Smooth muscle cell (in vitro differentiated cells): ENCODE measurements at regions not wholly inside any gene's neighbourhood (a gene's known extent, or its start where the extent isn't known, plus 50 kb on each side); places are given as distances from the start of the nearest gene placed in this dataset.
A peak's percentile ranks its signal among the peaks of the same experiment; 100 is the strongest.

Source experiments
- DNase-seq: peaks from one replicate; lab custom pipeline; 2025; ENCODE audit not compliant: unreplicated experiment; lab: John Stamatoyannopoulos, UW
- H2AFZ ChIP-seq: fragments of 200-600 bp; sonication (generic); 2 replicates; pipeline ENCODE4 v1.6.0; 2016; ENCODE audit warnings: antibody characterized with exemption, low read depth, mild to moderate bottlenecking
- H3F3A ChIP-seq: fragments of 200-600 bp; sonication (generic); 2 replicates; pipeline ENCODE4 v1.6.0; 2017; ENCODE audit warnings: antibody characterized with exemption, low read depth
- H3K27ac ChIP-seq: fragments of 200-600 bp; sonication (generic); 2 replicates; pipeline ENCODE4 v1.5.1; 2016; ENCODE audit warnings: low read depth, mild to moderate bottlenecking
- H3K27me3 ChIP-seq: fragments of 200-600 bp; sonication (generic); 2 replicates; pipeline ENCODE4 v1.6.1; 2016; ENCODE audit warnings: low read depth, mild to moderate bottlenecking
- H3K36me3 ChIP-seq: fragments of 200-600 bp; sonication (generic); 2 replicates; pipeline ENCODE4 v1.5.1; 2016; ENCODE audit warnings: low read depth
- H3K4me1 ChIP-seq: fragments of 200-600 bp; sonication (generic); 2 replicates; pipeline ENCODE4 v1.5.1; 2016; ENCODE audit warnings: low read depth
- H3K4me2 ChIP-seq: fragments of 200-600 bp; sonication (generic); 2 replicates; pipeline ENCODE4 v1.6.0; 2016; ENCODE audit warnings: mild to moderate bottlenecking
- H3K4me3 ChIP-seq: fragments of 200-600 bp; sonication (generic); 2 replicates; pipeline ENCODE4 v1.5.1; 2016; ENCODE audit warnings: mild to moderate bottlenecking
- H3K79me2 ChIP-seq: fragments of 200-600 bp; sonication (generic); 2 replicates; pipeline ENCODE4 v1.6.0; 2016; ENCODE audit warnings: low read depth, mild to moderate bottlenecking
- H3K9ac ChIP-seq: fragments of 200-600 bp; sonication (generic); 2 replicates; pipeline ENCODE4 v1.6.0; 2016; ENCODE audit warnings: low read depth
- H3K9me3 ChIP-seq: fragments of 200-600 bp; sonication (generic); replicated peaks from 2 replicates; pipeline ENCODE4 v1.5.1; 2016; ENCODE audit warnings: low read depth
- H4K20me1 ChIP-seq: fragments of 200-600 bp; sonication (generic); 2 replicates; pipeline ENCODE4 v1.6.0; 2016; ENCODE audit warnings: low read depth
- CTCF ChIP-seq: fragments of 200-600 bp; sonication (generic); IDR thresholded peaks from 2 replicates; pipeline ENCODE4 v1.5.1; 2017; ENCODE audit warnings: borderline replicate concordance, mild to moderate bottlenecking, antibody characterized with exemption; ENCODE audit not compliant: insufficient read depth, poor library complexity, severe bottlenecking
- WGBS: methylation state at CpG from one replicate; pipeline ENCODE4 v1.1.7; 2016; ENCODE audit warnings: low lambda C conversion rate; 5-methylcytosine and 5-hydroxymethylcytosine counted together

- Histone ChIP-seq H3K4me2 (peak overlapping the region; percentile 50), H3K27me3 (no peaks in the 10 kb centered on the region), H3K9ac (peak overlapping the region; percentile 33), H3K79me2 (no peaks in the 10 kb centered on the region), H3F3A (peaks cover 9% of the 10 kb centered on the region), H2AFZ (peak overlapping the region; percentile 9), H3K4me1 (peaks cover 7% of the 10 kb centered on the region), H3K36me3 (no peaks in the 10 kb centered on the region), H3K27ac (peak overlapping the region; percentile 85), H3K9me3 (no peaks in the 10 kb centered on the region), H4K20me1 (no peaks in the 10 kb centered on the region), H3K4me3 (no peak overlapping the region)
- TF ChIP-seq CTCF, result no peak
- 38% methylated on average over 6 of the region's 6 CpGs for WGBS
- DNase-seq, result no peak
Measured at GRCh38 chr14:103199124-103199523, 75.9 kb downstream of the TNFAIP2 start.

GRCh38 chr14:103201801-103202200, 78.5 kb downstream of the TNFAIP2 start:
- Histone ChIP-seq H3K27ac (no peak overlapping the region), H3K27me3 (no peaks in the 10 kb centered on the region), H3K4me3 (no peak overlapping the region), H3K4me2 (no peak overlapping the region), H4K20me1 (no peaks in the 10 kb centered on the region), H3K4me1 (peaks cover 7% of the 10 kb centered on the region), H2AFZ (no peak overlapping the region), H3K79me2 (peaks cover 4% of the 10 kb centered on the region), H3K9ac (no peak overlapping the region), H3K9me3 (no peaks in the 10 kb centered on the region), H3F3A (peaks cover 16% of the 10 kb centered on the region), H3K36me3 (no peaks in the 10 kb centered on the region)
- no peak for DNase-seq
- TF ChIP-seq CTCF, result no peak
- WGBS, result 75% methylated on average over 6 of the region's 6 CpGs

GRCh38 chr14:103204852-103205540, 81.7 kb downstream of the TNFAIP2 start:
- peak overlapping the region; percentile 26 for H3K9ac ChIP-seq
- no peaks in the 10 kb centered on the region for H3K36me3 ChIP-seq
- TF ChIP-seq CTCF, result no peak
- no peaks in the 10 kb centered on the region for H3K9me3 ChIP-seq
- peaks cover 7% of the 10 kb centered on the region for H3K4me1 ChIP-seq
- peak overlapping the region; percentile 89 for H3K4me2 ChIP-seq
- H3K79me2 ChIP-seq, result peaks cover 4% of the 10 kb centered on the region
- H4K20me1 ChIP-seq, result no peaks in the 10 kb centered on the region
- 16% methylated on average over 5 of the region's 5 CpGs for WGBS
- no peak overlapping the region for H2AFZ ChIP-seq
- DNase-seq, result no peak
- H3F3A ChIP-seq, result peaks cover 12% of the 10 kb centered on the region
- peak overlapping the region; percentile 90 for H3K27ac ChIP-seq
- H3K27me3 ChIP-seq, result no peaks in the 10 kb centered on the region
- peak overlapping the region; percentile 57 for H3K4me3 ChIP-seq

GRCh38 chr14:103205541-103205906, 82.3 kb downstream of the TNFAIP2 start:
- Histone ChIP-seq H3F3A (peaks cover 11% of the 10 kb centered on the region), H3K9ac (peak overlapping the region; percentile 57), H3K9me3 (no peaks in the 10 kb centered on the region), H4K20me1 (no peaks in the 10 kb centered on the region), H3K4me2 (peak overlapping the region; percentile 89), H2AFZ (no peak overlapping the region), H3K79me2 (peaks cover 4% of the 10 kb centered on the region), H3K36me3 (no peaks in the 10 kb centered on the region), H3K27me3 (no peaks in the 10 kb centered on the region), H3K4me1 (peaks cover 7% of the 10 kb centered on the region), H3K27ac (peak overlapping the region; percentile 90), H3K4me3 (peak overlapping the region; percentile 57)
- WGBS, result 62% methylated on average over 3 of the region's 3 CpGs
- no peak for DNase-seq
- no peak for TF ChIP-seq CTCF
